Umbilical cord (tissue), 1 donor: ENCODE measurements at regions not wholly inside any gene's neighbourhood (a gene's known extent, or its start where the extent isn't known, plus 50 kb on each side); places are given as distances from the start of the nearest gene placed in this dataset.

Experiments
- DNase-seq: peaks from one replicate; pipeline ENCODE4 v3.0.0-alpha.2; 2015; ENCODE audit warnings: low spot score

DNA sequence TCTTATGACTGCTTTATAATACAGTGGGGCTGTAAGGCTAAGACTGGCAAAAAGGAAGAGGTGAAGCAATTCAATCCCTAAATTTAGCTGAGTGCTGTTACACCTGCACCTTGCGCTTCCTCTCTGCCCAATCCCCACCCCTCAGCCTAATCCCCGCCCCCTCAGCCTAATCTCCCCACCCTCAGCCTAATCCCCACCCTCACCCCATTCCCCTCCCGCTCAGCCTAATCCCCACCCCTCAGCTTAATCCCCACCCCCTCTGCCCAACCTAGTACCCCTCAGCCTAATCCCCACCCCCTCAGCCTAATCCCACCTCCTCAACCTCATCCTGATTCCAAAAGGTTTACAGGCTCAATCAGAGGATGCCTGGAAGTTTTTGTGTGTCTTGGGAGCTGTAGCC is 155.5 kb downstream of the PMP22 start:
- DNase-seq: no peak

DNA sequence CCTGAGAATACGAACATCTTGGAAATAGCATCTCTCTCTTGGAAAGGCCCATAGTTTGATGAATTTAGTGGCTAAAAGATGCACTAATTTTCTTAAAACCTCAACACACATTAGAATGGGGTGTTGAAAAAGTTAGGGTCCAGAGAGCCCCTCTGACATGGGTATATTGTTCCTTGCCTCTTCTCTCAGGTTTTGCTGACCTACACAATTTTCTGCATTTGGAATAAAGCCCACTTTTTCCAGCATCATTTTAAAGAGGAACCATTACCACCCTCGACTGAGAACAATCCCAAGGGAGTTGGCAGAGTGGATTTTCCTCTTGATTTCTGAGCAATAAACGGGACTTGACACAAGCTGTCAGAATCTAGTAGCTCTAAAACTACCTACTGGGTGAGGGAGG is 156.1 kb downstream of the PMP22 start:
- no peak for DNase-seq

DNA sequence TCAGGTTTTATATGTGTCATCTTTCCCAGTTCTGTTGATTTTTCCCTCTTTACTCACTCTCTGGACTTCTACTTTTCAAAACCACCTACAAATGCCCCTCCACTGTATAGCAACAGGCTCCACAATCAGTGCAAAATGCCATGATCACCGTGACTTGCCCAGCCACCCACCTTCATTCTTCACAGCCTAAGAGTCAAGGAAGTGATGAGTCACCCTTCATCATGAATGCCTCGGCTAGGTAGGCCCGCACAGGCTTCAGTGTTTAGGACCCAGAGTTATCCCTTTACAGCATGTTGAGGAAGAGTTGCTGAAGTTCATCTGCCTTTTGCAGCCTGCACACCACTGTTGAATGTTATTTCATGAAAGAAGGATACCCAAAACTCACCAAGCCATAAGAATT is 158.6 kb downstream of the PMP22 start:
- DNase-seq: no peak

GRCh38 chr17:15103785-15104184 is 161.3 kb downstream of the PMP22 start:
- DNase-seq: no peak

DNA sequence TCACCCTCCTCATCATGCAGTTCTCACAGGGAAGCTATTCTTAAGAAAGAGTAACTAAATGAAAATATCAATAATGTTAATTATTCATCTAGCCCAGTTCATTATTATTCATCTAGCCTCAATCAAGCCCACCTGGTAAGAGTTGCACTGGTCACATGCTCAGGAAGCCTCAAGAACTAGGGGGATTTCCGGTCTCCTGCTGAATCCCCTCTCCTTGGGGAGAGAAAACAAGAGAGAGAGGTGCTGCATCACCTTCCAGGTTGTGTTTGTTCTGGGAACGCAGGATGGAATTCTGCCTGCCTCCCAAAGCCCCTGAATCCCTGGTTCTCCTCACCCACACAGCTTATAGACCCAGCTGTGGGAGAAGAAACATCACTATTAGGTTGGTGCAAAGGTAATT is 164.0 kb downstream of the PMP22 start:
- no peak for DNase-seq

- peak; percentile 7 for DNase-seq
Observed at GRCh38 chr17:15096511-15096910, 168.6 kb downstream of the PMP22 start.

GRCh38 chr17:15095935-15096334 is 169.2 kb downstream of the PMP22 start:
- no peak for DNase-seq

GRCh38 chr17:15092762-15093161 is 172.4 kb downstream of the PMP22 start:
- no peak for DNase-seq

DNA sequence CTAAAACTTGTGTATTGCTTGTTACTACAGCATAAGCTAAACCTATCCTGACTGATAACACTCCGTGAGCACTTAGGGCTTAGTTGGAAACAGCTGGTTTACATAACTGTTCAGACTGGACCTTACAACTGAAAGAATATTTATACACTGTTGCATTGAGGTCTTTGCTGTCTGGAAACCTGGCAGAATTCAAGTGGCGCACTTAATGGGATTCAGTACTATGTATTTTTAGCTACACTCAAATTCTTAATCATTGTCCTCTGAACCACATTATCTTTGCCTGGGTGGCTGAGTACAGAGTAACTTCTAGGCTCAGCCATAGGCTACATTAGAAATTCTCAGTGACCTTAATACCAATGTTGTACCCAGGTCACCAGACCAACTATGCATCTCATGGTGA is 172.9 kb downstream of the PMP22 start:
- no peak for DNase-seq

DNA sequence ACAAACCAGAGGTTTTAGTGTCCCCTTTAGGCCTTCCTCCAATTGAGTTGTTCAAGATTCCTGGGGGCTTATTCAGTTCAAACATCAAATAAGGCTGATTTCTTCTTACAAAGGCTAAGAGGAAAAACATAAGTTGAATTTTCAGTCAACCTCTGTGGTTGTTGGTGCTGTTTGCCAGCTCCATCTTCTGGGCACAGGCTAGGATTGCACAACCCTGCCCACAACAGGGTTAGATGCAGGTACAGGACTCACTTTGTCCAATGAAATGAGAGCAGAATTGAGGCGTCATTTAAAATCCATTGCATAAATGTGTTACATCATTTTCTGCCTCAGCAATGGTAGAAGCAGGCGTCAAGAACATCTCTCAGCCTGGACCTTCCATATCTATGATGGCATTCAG is 173.3 kb downstream of the PMP22 start:
- DNase-seq: no peak

DNA sequence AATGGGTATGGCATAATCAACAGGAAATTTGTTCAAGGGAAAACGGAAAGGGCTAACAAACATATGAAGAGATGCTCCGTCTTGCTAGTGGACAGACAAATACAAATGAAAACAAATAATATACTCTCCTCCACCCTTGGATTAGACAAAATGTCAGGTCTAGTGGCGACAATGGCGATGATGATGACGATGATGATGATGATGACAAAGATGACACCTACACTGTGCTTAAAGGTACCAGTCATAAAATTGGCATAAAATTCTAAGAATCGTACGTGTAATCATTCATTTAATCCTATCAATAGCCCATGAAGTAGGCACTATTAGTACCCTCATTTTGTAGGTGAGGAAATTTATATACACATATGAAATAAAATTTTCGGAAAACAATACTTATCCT is 174.6 kb downstream of the PMP22 start:
- no peak for DNase-seq

GRCh38 chr17:15087946-15088345 is 177.2 kb downstream of the PMP22 start:
- no peak for DNase-seq

DNA sequence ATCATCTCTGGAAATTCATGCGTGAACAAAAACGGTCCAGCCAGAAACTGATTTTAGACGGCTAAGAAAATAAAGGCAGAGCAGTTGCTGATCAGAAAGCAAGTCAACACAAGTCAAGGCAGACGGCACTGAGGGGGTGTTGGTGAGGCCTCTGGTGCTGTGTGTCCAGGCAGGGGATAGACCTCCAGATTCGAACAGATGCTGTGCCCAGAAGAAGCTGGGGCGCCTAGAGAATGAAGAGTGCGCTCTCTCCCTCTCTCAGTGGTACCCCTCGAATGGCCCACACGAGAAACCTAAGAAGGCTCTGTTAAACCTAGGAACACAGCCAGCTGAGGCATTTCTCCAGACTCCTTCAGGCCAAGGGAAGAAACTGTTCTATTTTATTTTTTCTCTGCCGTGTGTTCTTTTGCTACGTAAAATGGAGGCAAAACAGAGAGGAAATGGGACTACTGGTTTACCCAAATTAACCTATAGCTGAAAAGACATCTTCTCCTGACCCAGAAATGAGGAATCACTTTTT is 178.3 kb downstream of the PMP22 start:
- no peak for DNase-seq

GRCh38 chr17:15085890-15086677 is 179.0 kb downstream of the PMP22 start:
- no peak for DNase-seq

DNA sequence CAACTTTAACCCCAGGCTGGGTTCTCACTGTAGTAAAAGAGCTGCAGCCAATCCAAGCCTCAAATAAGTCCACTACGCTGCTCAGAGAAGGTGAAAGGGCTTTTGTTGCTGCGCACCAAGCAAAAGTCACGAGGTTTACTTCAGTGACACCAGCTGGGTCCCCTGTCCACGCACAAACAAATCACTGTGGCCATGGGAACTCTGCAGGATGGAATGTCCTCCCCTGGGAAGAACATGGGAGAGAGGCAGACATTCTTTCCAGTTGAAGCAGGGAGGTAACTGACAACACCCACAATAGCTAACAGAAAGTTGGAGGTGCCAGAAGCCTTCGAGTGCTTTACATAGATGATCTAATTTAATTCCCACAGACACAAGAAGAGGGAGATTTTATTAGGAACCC is 181.9 kb downstream of the PMP22 start:
- no peak for DNase-seq

GRCh38 chr17:15081008-15081407 is 184.1 kb downstream of the PMP22 start:
- DNase-seq: no peak

DNA sequence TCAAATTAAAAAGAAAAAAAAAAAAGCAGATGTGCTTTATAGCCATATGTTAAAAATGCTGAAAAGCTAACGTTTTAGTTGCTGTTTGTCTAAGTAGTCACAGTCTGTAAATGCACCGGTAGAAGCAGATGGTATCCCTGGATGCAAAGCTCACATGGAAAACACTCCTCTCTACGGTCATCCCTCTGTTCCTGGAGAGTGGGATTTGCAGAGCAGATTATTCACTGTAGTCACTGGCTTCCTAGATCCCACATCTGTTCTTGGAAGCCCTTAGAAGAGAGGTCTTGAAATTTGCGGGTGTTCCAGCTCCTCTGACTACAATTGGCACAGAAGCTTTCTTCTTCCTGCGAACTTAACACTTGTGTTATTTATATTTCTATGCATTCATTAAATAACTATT is 186.6 kb downstream of the PMP22 start:
- DNase-seq: peak; percentile 22

DNA sequence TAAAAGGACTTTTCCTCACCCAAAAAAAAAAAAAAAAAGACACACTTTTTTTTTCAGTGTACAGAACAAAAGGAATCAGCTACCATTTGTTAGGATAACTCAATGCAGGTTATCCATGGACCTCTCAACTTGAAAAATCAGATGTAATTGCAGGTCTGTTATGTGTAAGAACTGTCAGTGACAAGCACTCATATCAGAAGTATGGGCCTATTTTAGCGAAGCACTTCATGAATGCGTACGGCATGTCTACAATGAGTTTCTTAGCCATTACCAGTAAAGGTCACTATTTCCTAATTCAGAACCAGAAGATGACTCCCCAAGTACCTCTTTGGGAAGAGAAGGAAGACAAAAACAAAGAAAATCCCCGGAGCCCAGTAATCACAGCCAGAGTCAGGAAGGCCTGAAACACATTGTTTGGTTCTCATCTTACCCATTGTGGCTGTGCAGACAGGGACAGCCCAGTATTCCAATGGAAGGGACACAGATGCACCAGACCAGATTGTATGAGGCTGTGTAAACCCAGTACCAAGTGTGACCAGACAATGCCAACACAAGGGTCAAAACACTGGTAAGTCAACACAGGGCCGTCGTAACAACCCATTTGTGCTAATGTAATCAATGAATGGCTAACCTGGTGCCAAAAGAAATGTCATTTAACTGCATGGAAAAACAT is 188.0 kb downstream of the PMP22 start:
- no peak for DNase-seq

GRCh38 chr17:15051933-15052332 is 213.2 kb downstream of the PMP22 start:
- DNase-seq: no peak

- DNase-seq: no peak
Observed at GRCh38 chr17:15049795-15050160, 215.3 kb downstream of the PMP22 start.

- DNase-seq: no peak
Observed at GRCh38 chr17:15048933-15049794, 216.0 kb downstream of the PMP22 start.

- DNase-seq: no peak
Observed at GRCh38 chr17:15048381-15048780, 216.7 kb downstream of the PMP22 start.
